ENCODE measurements at regions not wholly inside any gene's neighbourhood (a gene's known extent, or its start where the extent isn't known, plus 50 kb on each side); places are given as distances from the start of the nearest gene placed in this dataset.

DNA sequence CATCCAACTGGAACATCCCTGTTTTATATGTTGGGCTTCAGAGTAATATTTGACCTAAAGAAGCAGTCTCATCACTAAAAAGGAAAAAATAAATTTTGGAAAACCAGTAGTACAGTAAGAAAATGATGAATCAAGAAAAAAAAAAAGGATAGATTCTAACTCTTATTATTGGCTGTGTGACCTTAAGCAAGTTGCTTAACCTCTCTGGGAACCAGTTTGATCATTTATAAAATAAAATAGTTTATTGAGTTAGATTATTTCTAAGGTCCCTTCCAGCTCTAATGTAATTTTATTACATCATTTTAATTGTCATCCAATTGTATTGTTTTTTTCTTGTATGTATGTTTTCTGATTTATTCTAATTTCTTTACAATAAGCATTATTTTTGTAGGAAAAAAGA, 127.0 kb downstream of the PRELID2 start:
- TF ChIP-seq, protein P1, sequence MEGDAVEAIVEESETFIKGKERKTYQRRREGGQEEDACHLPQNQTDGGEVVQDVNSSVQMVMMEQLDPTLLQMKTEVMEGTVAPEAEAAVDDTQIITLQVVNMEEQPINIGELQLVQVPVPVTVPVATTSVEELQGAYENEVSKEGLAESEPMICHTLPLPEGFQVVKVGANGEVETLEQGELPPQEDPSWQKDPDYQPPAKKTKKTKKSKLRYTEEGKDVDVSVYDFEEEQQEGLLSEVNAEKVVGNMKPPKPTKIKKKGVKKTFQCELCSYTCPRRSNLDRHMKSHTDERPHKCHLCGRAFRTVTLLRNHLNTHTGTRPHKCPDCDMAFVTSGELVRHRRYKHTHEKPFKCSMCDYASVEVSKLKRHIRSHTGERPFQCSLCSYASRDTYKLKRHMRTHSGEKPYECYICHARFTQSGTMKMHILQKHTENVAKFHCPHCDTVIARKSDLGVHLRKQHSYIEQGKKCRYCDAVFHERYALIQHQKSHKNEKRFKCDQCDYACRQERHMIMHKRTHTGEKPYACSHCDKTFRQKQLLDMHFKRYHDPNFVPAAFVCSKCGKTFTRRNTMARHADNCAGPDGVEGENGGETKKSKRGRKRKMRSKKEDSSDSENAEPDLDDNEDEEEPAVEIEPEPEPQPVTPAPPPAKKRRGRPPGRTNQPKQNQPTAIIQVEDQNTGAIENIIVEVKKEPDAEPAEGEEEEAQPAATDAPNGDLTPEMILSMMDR (IDR thresholded peaks at IDR 0.05; ENCODE audit: insufficient read depth, low read length) = no peak
- TF ChIP-seq POLR2AphosphoS5 (IDR thresholded peaks at IDR 0.05; ENCODE audit: low read depth) = no peak
- TF ChIP-seq GABPA (IDR thresholded peaks at IDR 0.05; ENCODE audit: low read depth) = no peak
- TF ChIP-seq, protein P2, sequence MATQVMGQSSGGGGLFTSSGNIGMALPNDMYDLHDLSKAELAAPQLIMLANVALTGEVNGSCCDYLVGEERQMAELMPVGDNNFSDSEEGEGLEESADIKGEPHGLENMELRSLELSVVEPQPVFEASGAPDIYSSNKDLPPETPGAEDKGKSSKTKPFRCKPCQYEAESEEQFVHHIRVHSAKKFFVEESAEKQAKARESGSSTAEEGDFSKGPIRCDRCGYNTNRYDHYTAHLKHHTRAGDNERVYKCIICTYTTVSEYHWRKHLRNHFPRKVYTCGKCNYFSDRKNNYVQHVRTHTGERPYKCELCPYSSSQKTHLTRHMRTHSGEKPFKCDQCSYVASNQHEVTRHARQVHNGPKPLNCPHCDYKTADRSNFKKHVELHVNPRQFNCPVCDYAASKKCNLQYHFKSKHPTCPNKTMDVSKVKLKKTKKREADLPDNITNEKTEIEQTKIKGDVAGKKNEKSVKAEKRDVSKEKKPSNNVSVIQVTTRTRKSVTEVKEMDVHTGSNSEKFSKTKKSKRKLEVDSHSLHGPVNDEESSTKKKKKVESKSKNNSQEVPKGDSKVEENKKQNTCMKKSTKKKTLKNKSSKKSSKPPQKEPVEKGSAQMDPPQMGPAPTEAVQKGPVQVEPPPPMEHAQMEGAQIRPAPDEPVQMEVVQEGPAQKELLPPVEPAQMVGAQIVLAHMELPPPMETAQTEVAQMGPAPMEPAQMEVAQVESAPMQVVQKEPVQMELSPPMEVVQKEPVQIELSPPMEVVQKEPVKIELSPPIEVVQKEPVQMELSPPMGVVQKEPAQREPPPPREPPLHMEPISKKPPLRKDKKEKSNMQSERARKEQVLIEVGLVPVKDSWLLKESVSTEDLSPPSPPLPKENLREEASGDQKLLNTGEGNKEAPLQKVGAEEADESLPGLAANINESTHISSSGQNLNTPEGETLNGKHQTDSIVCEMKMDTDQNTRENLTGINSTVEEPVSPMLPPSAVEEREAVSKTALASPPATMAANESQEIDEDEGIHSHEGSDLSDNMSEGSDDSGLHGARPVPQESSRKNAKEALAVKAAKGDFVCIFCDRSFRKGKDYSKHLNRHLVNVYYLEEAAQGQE (IDR thresholded peaks at IDR 0.05; ENCODE audit: insufficient replicate concordance, low read depth) = no peak
